ENCODE measurements at regions not wholly inside any gene's neighbourhood (a gene's known extent, or its start where the extent isn't known, plus 50 kb on each side); places are given as distances from the start of the nearest gene placed in this dataset.

- ATAC-seq = peak in 2 of 4 donors; percentile 45 to 50
- intact Hi-C loops (cut with DNase I) = loop anchor here in 1 of 2 donors (10.0 kb wide), 1 partner anchor 57 kb away; no protein-coding TSS in a partner anchor
- Histone ChIP-seq H3K27ac (no peak overlapping the region), H3K9me3 (no peaks in the 10 kb centered on the region), H3K36me3 (ENCODE audit: insufficient read depth in 1 of 2, low read depth in 1 of 2) (no peaks in the 10 kb centered on the region), H3K4me1 (no peaks in the 10 kb centered on the region), H3K27me3 (ENCODE audit: insufficient read depth in 3 of 3, low read length in 2 of 3) (no peaks in the 10 kb centered on the region), H3K4me3 (no peak overlapping the region)
- no peak for DNase-seq
- peak; percentile 33 for TF ChIP-seq CTCF (IDR thresholded peaks at IDR 0.05)
These were observed 300.0 kb upstream of the VLDLR start for GRCh38 chr9:2321523-2322148.

GRCh38 chr9:2324742-2325141 lies 296.8 kb upstream of the VLDLR start:
- ATAC-seq = no peak
- no peak for TF ChIP-seq CTCF (IDR thresholded peaks at IDR 0.05)
- intact Hi-C loops (cut with DNase I) = loop anchor here in 1 of 2 donors (10.0 kb wide), 1 partner anchor 60 kb away; no protein-coding TSS in a partner anchor
- no peak for DNase-seq
- no peaks in the 10 kb centered on the region for H3K4me1 ChIP-seq
- no peaks in the 10 kb centered on the region for H3K9me3 ChIP-seq
- no peaks in the 10 kb centered on the region for H3K36me3 ChIP-seq (ENCODE audit: insufficient read depth in 1 of 2, low read depth in 1 of 2)
- no peak overlapping the region for H3K27ac ChIP-seq
- no peaks in the 10 kb centered on the region for H3K27me3 ChIP-seq (ENCODE audit: insufficient read depth in 3 of 3, low read length in 2 of 3)
- no peak overlapping the region for H3K4me3 ChIP-seq
- 87 to 93% (median 91%) methylated on average over 2 of the region's 2 CpGs for WGBS, 3 donors

GRCh38 chr9:2332663-2333062 lies 288.9 kb upstream of the VLDLR start:
- H3K4me1 ChIP-seq = no peaks in the 10 kb centered on the region
- intact Hi-C loops (cut with DNase I) = loop anchor here in 1 of 2 donors (5.0 to 10.0 kb wide), 2 partner anchors 50 to 392 kb away; no protein-coding TSS in a partner anchor
- no peak overlapping the region for H3K27ac ChIP-seq
- no peaks in the 10 kb centered on the region for H3K9me3 ChIP-seq
- 62 to 82% (median 78%) methylated on average over 4 of the region's 4 CpGs for WGBS, 3 donors
- no peak for TF ChIP-seq CTCF (IDR thresholded peaks at IDR 0.05)
- H3K27me3 ChIP-seq (ENCODE audit: insufficient read depth in 3 of 3, low read length in 2 of 3) = no peaks in the 10 kb centered on the region
- no peak overlapping the region for H3K4me3 ChIP-seq
- no peaks in the 10 kb centered on the region for H3K36me3 ChIP-seq (ENCODE audit: insufficient read depth in 1 of 2, low read depth in 1 of 2)
- ATAC-seq (no peak), DNase-seq (no peak)

DNA sequence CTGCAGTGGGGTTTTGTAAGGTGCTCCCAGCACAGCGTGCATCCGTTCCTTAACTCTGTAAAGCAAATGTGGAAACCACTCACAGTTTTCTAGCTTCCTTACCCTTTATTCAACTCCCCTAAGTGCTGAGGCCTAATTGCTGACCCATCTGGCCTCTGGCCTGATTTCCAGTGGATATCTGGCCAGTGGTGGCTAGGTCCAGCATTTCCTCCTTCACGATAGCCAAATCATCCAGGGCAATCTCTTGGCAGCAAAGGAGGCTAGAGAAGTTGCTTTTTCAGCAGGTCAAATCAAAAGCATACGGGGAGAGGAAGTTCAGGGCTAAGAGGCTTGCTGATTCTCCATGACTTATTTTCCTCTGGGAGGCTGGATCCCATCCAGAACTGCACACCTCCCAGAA lies 286.3 kb upstream of the VLDLR start:
- Histone ChIP-seq H3K4me1 (no peaks in the 10 kb centered on the region), H3K9me3 (no peaks in the 10 kb centered on the region), H3K4me3 (no peak overlapping the region), H3K36me3 (ENCODE audit: insufficient read depth in 1 of 2, low read depth in 1 of 2) (no peaks in the 10 kb centered on the region), H3K27ac (no peak overlapping the region), H3K27me3 (ENCODE audit: insufficient read depth in 3 of 3, low read length in 2 of 3) (no peaks in the 10 kb centered on the region)
- 48 to 56% (median 55%) methylated on average over 4 of the region's 4 CpGs for WGBS, 3 donors
- DNase-seq (no peak), ATAC-seq (no peak)
- intact Hi-C loops (cut with DNase I) = loop anchor here in 1 of 2 donors (10.0 kb wide), 1 partner anchor 390 kb away; no protein-coding TSS in a partner anchor
- no peak for TF ChIP-seq CTCF (IDR thresholded peaks at IDR 0.05)

GRCh38 chr9:2336055-2336454 lies 285.5 kb upstream of the VLDLR start:
- intact Hi-C loops (cut with DNase I) = loop anchor here in 1 of 2 donors (10.0 kb wide), 1 partner anchor 389 kb away; no protein-coding TSS in a partner anchor
- peak; percentile 12 for TF ChIP-seq CTCF (IDR thresholded peaks at IDR 0.05)
- no peaks in the 10 kb centered on the region for H3K9me3 ChIP-seq
- 62 to 79% (median 69%) methylated on average over 4 of the region's 4 CpGs for WGBS, 3 donors
- ATAC-seq = no peak
- no peak for DNase-seq
- H3K4me3 ChIP-seq = no peak overlapping the region
- H3K27me3 ChIP-seq (ENCODE audit: insufficient read depth in 3 of 3, low read length in 2 of 3) = no peaks in the 10 kb centered on the region
- H3K27ac ChIP-seq = no peak overlapping the region
- no peaks in the 10 kb centered on the region for H3K36me3 ChIP-seq (ENCODE audit: insufficient read depth in 1 of 2, low read depth in 1 of 2)
- H3K4me1 ChIP-seq = no peaks in the 10 kb centered on the region
